CD4-positive, alpha-beta T cell treated with Interleukin-6 at 100 ng/mL for 8 hours (primary cell): ENCODE measurements at regions not wholly inside any gene's neighbourhood (a gene's known extent, or its start where the extent isn't known, plus 50 kb on each side); places are given as distances from the start of the nearest gene placed in this dataset.
"Not testable (repeated sequence)": the region's sequence is repeated elsewhere in the genome, so short reads cannot be mapped to it uniquely, and the experiment has no call there.

Experiments used
- DNase-seq: peaks from one replicate; pipeline ENCODE4 v3.0.0-alpha.2; 2020; ENCODE audit warnings: mixed read lengths, low spot score

GRCh38 chr9:72471096-72471495 is 50.3 kb upstream of the TMC1 start:
- DNase-seq, result no peak

- DNase-seq, result no peak
These were observed 53.4 kb upstream of the TMC1 start for GRCh38 chr9:72467766-72468738.

- DNase-seq, result no peak
These were observed 55.8 kb upstream of the TMC1 start for GRCh38 chr9:72465593-72465984.

DNA sequence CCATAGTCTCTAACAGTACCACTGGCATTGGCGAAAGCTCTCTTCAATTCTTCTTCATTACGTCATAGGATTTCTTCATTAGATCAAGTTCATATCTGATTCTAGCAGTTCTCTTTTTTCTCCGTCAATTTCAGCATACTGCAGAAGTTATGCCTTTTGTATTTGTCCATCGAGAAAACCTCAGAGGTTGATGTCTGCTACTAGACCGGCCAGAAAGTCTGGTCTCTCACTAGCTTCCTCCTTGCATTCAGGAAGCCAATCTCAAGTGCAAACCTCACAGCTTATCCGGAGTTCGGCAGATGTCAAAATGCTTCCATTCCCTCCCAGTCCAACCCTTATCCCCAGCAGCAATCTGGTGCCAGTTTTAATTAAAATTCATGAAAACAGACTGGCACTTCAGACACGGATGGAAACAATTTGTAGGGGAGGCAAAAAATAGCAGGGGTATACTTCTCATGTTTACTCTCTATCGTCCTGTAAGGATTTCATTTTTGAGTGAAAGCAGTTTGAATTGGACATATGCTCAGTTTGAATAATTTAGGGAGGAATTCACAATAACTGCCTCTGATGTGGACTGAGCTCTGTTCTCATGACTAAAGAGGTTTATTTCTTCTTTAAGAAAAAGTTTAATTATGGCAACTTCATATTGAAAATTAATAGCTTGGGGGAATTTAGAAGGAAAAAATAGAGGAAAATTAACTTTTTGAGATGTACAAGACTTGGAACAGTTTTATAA is 56.4 kb upstream of the TMC1 start:
- no peak for DNase-seq

DNA sequence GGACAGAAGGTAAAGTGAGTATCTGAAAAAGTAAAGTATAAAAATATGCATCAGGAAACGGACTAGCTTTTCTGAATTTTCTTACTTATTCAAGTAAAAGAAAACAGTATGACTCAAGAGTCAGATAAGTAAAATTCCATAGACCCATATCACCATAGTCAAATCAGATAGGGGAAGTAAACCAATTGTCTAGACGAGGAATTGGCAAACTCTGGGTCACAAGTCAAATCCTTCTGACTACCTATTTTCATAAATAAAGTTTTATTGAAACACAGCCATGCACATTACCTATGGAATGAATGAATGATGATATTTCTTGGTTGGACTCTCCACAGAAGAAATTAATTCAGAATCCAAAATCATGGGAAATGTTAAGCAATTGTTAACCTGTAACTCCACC is 59.1 kb upstream of the TMC1 start:
- DNase-seq, result no peak

- no peak for DNase-seq
These were observed 60.8 kb upstream of the TMC1 start for GRCh38 chr9:72460342-72461312.

GRCh38 chr9:72459308-72459707 is 62.1 kb upstream of the TMC1 start:
- no peak for DNase-seq

- no peak for DNase-seq
These were observed 63.3 kb upstream of the TMC1 start for GRCh38 chr9:72458153-72458552.

- DNase-seq, result no peak
These were observed 64.0 kb upstream of the TMC1 start for GRCh38 chr9:72457366-72457765.

- no peak for DNase-seq
These were observed 66.4 kb upstream of the TMC1 start for GRCh38 chr9:72454871-72455491.

DNA sequence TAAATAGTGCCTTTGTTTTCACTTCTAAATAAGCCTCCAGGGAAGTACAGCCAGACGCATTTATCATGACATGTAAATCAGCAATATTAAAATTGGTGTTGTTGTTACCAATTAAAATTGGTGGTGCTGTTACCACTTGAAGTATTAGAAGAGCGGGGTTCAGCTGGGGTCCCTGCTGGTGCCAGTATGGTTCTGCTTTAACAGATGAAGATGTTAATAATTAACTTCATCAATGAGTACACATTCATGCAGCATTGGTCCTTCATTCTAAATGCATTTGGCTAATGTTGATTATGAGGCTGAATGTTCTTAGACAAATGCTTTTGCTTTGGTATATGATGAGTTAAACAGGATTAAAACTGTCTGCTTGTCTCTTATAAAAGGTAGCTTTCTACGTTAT is 67.6 kb upstream of the TMC1 start:
- no peak for DNase-seq

GRCh38 chr9:72446241-72446640 is 75.2 kb upstream of the TMC1 start:
- DNase-seq, result not testable (repeated sequence)

DNA sequence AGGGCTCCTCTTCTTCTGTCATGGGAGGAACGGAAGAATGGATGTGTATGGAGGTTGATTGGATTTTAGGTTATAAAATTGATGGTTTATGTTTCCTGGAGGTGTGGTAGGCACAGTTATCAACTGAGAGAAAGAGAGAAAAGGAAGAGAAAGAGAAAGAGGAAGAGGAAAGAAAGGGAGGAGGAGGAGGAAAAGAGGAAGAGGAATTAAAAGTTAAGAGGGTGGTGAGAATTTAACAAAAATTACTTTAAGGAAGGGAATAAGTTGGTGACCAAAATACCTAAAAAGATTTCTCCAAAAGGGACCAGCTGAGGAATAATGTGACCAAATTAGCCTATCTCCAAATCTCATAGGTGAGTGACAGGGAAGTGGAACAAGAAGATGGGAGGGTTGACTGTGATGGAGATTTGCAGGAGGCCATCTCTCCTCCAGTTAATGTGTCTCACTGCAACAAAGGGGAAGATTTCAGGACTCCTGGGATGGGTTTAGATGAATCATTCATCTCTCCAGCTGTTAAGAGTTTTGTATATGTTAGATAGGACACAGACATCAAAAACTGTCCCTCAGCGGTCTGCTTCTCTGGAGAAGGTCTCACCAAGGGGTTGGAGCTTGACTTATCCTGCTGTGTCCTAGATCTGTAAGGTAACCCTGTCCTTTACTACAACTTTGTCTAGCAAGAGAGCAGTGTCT is 76.0 kb upstream of the TMC1 start:
- DNase-seq, result no peak

DNA sequence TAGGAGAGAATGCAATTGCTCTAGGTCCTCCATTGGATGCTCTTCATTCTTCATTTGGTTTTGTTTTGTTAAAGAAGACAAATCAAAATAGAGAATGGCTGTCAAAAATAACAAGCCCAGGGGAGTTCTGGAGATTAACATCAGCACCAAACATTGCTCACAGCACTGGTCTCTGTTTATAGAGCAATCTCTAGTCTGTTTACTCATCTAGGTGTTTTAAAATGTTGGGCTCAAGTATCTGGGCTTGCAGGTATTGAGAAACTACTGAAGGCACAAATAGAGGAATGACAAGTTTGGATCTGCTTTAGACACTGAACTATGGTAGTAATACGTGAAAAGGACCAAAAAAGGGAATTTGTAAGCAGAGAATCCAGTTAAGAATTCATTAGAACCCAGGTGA is 77.0 kb upstream of the TMC1 start:
- no peak for DNase-seq

- DNase-seq, result peak; percentile 45
These were observed 77.6 kb upstream of the TMC1 start for GRCh38 chr9:72443855-72444254.

GRCh38 chr9:72441848-72442607 is 77.0 kb upstream of the ZFAND5 start:
- peak; percentile 5 for DNase-seq

GRCh38 chr9:72440992-72441847 is 76.2 kb upstream of the ZFAND5 start:
- no peak for DNase-seq

GRCh38 chr9:72440378-72440777 is 75.4 kb upstream of the ZFAND5 start:
- no peak for DNase-seq

GRCh38 chr9:72433616-72434267 is 68.7 kb upstream of the ZFAND5 start:
- not testable (repeated sequence) for DNase-seq
